NCI-H510A treated with DMSO at 0.1 percent for 48 hours (cell line): ENCODE measurements at regions not wholly inside any gene's neighbourhood (a gene's known extent, or its start where the extent isn't known, plus 50 kb on each side); places are given as distances from the start of the nearest gene placed in this dataset.
"Not testable (repeated sequence)": the region's sequence is repeated elsewhere in the genome, so short reads cannot be mapped to it uniquely, and the experiment has no call there.

ENCODE experiments used
- DNase-seq: peaks from one replicate; lab custom pipeline; 2025; lab: John Stamatoyannopoulos, UW

- no peak for DNase-seq
Observed at GRCh38 chr5:18354828-18355227, 720.6 kb downstream of the TAF11L14 start.

- no peak for DNase-seq
Observed at GRCh38 chr5:18357486-18357885, 723.2 kb downstream of the TAF11L14 start.

GRCh38 chr5:18366234-18366633, 732.0 kb downstream of the TAF11L14 start:
- no peak for DNase-seq

GRCh38 chr5:18370531-18370930, 736.3 kb downstream of the TAF11L14 start:
- no peak for DNase-seq

- DNase-seq = no peak
Observed at GRCh38 chr5:18375641-18376040, 741.4 kb downstream of the TAF11L14 start.

- no peak for DNase-seq
Observed at GRCh38 chr5:18378066-18378465, 743.8 kb downstream of the TAF11L14 start.

GRCh38 chr5:18379189-18379588, 744.9 kb downstream of the TAF11L14 start:
- DNase-seq = no peak

- no peak for DNase-seq
Observed at GRCh38 chr5:18380729-18381362, 746.6 kb downstream of the TAF11L14 start.

- DNase-seq = peak; percentile 79
Observed at GRCh38 chr5:18393565-18394442, 759.5 kb downstream of the TAF11L14 start.

GRCh38 chr5:18394443-18394804, 760.2 kb downstream of the TAF11L14 start:
- no peak for DNase-seq

GRCh38 chr5:18395126-18396110, 761.2 kb downstream of the TAF11L14 start:
- DNase-seq = peak; percentile 27

GRCh38 chr5:18397371-18397770, 763.1 kb downstream of the TAF11L14 start:
- DNase-seq = no peak

- no peak for DNase-seq
Observed at GRCh38 chr5:18397891-18398290, 763.6 kb downstream of the TAF11L14 start.

GRCh38 chr5:18399461-18400327, 765.4 kb downstream of the TAF11L14 start:
- DNase-seq = not testable (repeated sequence)

- DNase-seq = no peak
Observed at GRCh38 chr5:18403141-18403540, 768.9 kb downstream of the TAF11L14 start.

- DNase-seq = no peak
Observed at GRCh38 chr5:18403941-18404438, 769.7 kb downstream of the TAF11L14 start.

- DNase-seq = no peak
Observed at GRCh38 chr5:18420711-18421110, 786.5 kb downstream of the TAF11L14 start.

GRCh38 chr5:18433336-18433735, 799.1 kb downstream of the TAF11L14 start:
- DNase-seq = no peak

- no peak for DNase-seq
Observed at GRCh38 chr5:18438126-18438525, 803.9 kb downstream of the TAF11L14 start.

GRCh38 chr5:18455521-18455920, 821.3 kb downstream of the TAF11L14 start:
- no peak for DNase-seq

GRCh38 chr5:18457255-18457654, 823.0 kb downstream of the TAF11L14 start:
- DNase-seq = no peak
